SK-N-SH (cell line): ENCODE measurements at regions not wholly inside any gene's neighbourhood (a gene's known extent, or its start where the extent isn't known, plus 50 kb on each side); places are given as distances from the start of the nearest gene placed in this dataset.

Source experiments
- CTCF ChIA-PET: fragments of 300-600, 350-600 bp; formaldehyde crosslinking; extraction: SDS; loops from one replicate; lab custom pipeline; 2021; lab: Yijun Ruan, JAX
- POLR2A ChIA-PET: fragments of 350-600 bp; sonication (Branson Sonifier 250); formaldehyde crosslinking; extraction: SDS; loops from one replicate; lab custom pipeline; 2020; ENCODE audit warnings: antibody characterized with exemption, inconsistent platforms; lab: Yijun Ruan, JAX
- DNase-seq: peaks from one replicate; pipeline ENCODE4 v3.0.0; 2012
- H2AFZ ChIP-seq: fragments of 200-600 bp; sonication (generic); 2 replicates; pipeline ENCODE4 v1.8.1; 2016; ENCODE audit warnings: antibody characterized with exemption, mild to moderate bottlenecking, low read depth
- H3F3A ChIP-seq: fragments of 200-600 bp; sonication (generic); replicated peaks from 2 replicates; pipeline ENCODE3; 2016; ENCODE audit warnings: antibody characterized with exemption, mild to moderate bottlenecking; ENCODE audit not compliant: insufficient read depth
- H3K27ac ChIP-seq, 2 experiments: fragments of 200-500 bp in 1 of 2; fragments of 200-600 bp in 1 of 2; sonication (Bioruptor generic) in 1 of 2; sonication (generic), shearing (Covaris generic) in 1 of 2; 2 replicates each; pipeline versions ENCODE4 v1.5.1 to v1.6.1; 2014 to 2016; ENCODE audit warnings: low read depth in 2 of 2, inconsistent platforms in 1 of 2, low read length in 1 of 2, mild to moderate bottlenecking in 1 of 2, mixed read lengths in 1 of 2
- H3K27me3 ChIP-seq: fragments of 200-600 bp; sonication (generic), shearing (Covaris generic); 2 replicates; pipeline ENCODE4 v1.6.1; 2016; ENCODE audit warnings: mixed run types; ENCODE audit not compliant: insufficient read depth
- H3K36me3 ChIP-seq, 2 experiments: fragments of 200-500 bp in 1 of 2; fragments of 200-600 bp in 1 of 2; sonication (Bioruptor generic) in 1 of 2; sonication (generic) in 1 of 2; replicated peaks in 1 of 2; 2 replicates each; pipeline versions ENCODE3 to v1.5.1; 2014 to 2016; ENCODE audit warnings: low read length in 1 of 2, mild to moderate bottlenecking in 1 of 2; ENCODE audit not compliant: insufficient read depth in 2 of 2, control insufficient read depth in 1 of 2
- H3K4me1 ChIP-seq, 2 experiments: fragments of 200-500 bp in 1 of 2; fragments of 200-600 bp in 1 of 2; sonication (Bioruptor generic) in 1 of 2; sonication (generic), shearing (Covaris generic) in 1 of 2; 2 replicates each; pipeline versions ENCODE4 v1.5.1 to v1.6.1; 2014 to 2016; ENCODE audit warnings: low read depth in 1 of 2, low read length in 1 of 2, mixed run types in 1 of 2; ENCODE audit not compliant: insufficient read depth in 2 of 2, control insufficient read depth in 1 of 2
- H3K4me2 ChIP-seq: fragments of 200-600 bp; sonication (generic), shearing (Covaris generic); 2 replicates; pipeline ENCODE4 v1.6.1; 2017; ENCODE audit warnings: mixed run types
- H3K4me3 ChIP-seq, 2 experiments: fragments of 200-500 bp in 1 of 2; fragments of 200-600 bp in 1 of 2; sonication (Bioruptor generic) in 1 of 2; sonication (generic), shearing (Covaris generic) in 1 of 2; 2 replicates each; pipeline versions ENCODE4 v1.5.1 to v1.8.1; 2014 to 2016; ENCODE audit warnings: low read depth in 2 of 2, inconsistent platforms in 1 of 2, low read length in 1 of 2, mild to moderate bottlenecking in 1 of 2, mixed read lengths in 1 of 2, moderate library complexity in 1 of 2
- H3K79me2 ChIP-seq: fragments of 200-600 bp; sonication (generic); 2 replicates; pipeline ENCODE4 v1.8.1; 2017; ENCODE audit warnings: mild to moderate bottlenecking; ENCODE audit not compliant: insufficient read depth
- H3K9ac ChIP-seq: fragments of 200-600 bp; sonication (generic); 2 replicates; pipeline ENCODE4 v1.6.1; 2017; ENCODE audit warnings: mixed run types
- H3K9me2 ChIP-seq: fragments of 200-600 bp; sonication (generic); 2 replicates; pipeline ENCODE4 v1.6.1; 2017; ENCODE audit warnings: mixed run types
- H3K9me3 ChIP-seq: fragments of 200-600 bp; sonication (generic); 2 replicates; pipeline ENCODE4 v1.6.1; 2017; ENCODE audit warnings: mixed run types, mild to moderate bottlenecking, moderate library complexity
- H4K20me1 ChIP-seq: fragments of 200-600 bp; sonication (generic); 2 replicates; pipeline ENCODE4 v1.6.1; 2017; ENCODE audit warnings: mild to moderate bottlenecking, mixed run types; ENCODE audit not compliant: insufficient read depth
- CHD2 ChIP-seq: fragments of 150-350 bp; IDR thresholded peaks from 2 replicates; pipeline ENCODE4 v1.6.1; 2018; ENCODE audit warnings: low read length; ENCODE audit not compliant: partially characterized antibody
- FOXJ3 ChIP-seq: sonication (generic); formaldehyde crosslinking; IDR thresholded peaks from 2 replicates; pipeline ENCODE4 v1.5.1; 2020; ENCODE audit warnings: mild to moderate bottlenecking, missing genetic modification reagents
- GABPA ChIP-seq: IDR thresholded peaks from 2 replicates; pipeline ENCODE4 v1.4.0; 2012; ENCODE audit warnings: low read depth, mild to moderate bottlenecking
- NFIC ChIP-seq: IDR thresholded peaks from 2 replicates; pipeline ENCODE4 v1.4.0; 2012; ENCODE audit warnings: borderline replicate concordance
- NRF1 ChIP-seq: IDR thresholded peaks from 2 replicates; pipeline ENCODE4 v1.6.1; 2012; ENCODE audit warnings: low read depth, mild to moderate bottlenecking, low read length
- REST ChIP-seq: IDR thresholded peaks from 2 replicates; pipeline ENCODE4 v1.6.1; 2012; ENCODE audit warnings: mild to moderate bottlenecking, low read depth, low read length, moderate library complexity
- RFX5 ChIP-seq: IDR thresholded peaks from 2 replicates; pipeline ENCODE4 v1.6.1; 2012; ENCODE audit warnings: mild to moderate bottlenecking, improper control_type of control experiment, low read length
- RXRA ChIP-seq: IDR thresholded peaks from 2 replicates; pipeline ENCODE4 v1.4.0; 2012; ENCODE audit warnings: low read depth, mild to moderate bottlenecking, borderline replicate concordance
- SIN3A ChIP-seq: IDR thresholded peaks from 2 replicates; pipeline ENCODE4 v1.6.1; 2012; ENCODE audit warnings: low read depth, mild to moderate bottlenecking, low read length, moderate library complexity, borderline replicate concordance
- TEAD4 ChIP-seq: IDR thresholded peaks from 2 replicates; pipeline ENCODE4 v1.4.0; 2012; ENCODE audit warnings: mild to moderate bottlenecking, borderline replicate concordance; ENCODE audit not compliant: insufficient read depth
- USF2 ChIP-seq: fragments of 150-350 bp; IDR thresholded peaks from 2 replicates; pipeline ENCODE4 v1.6.1; 2017; ENCODE audit warnings: antibody characterized with exemption, low read length, low read depth, borderline replicate concordance
- YY1 ChIP-seq: IDR thresholded peaks from 2 replicates; pipeline ENCODE4 v1.4.0; 2012; ENCODE audit warnings: low read depth, mild to moderate bottlenecking
- ZBTB33 ChIP-seq: IDR thresholded peaks from 2 replicates; pipeline ENCODE4 v1.4.0; 2012; ENCODE audit warnings: low read depth, borderline replicate concordance
- WGBS: methylation state at CpG from one replicate; pipeline ENCODE4 v1.1.6; 2017; ENCODE audit warnings: low lambda C conversion rate; 5-methylcytosine and 5-hydroxymethylcytosine counted together

GRCh38 chr1:29624320-29625083 lies 388.2 kb downstream of the PTPRU start (continued):
- TF ChIP-seq GABPA, result no peak
- TF ChIP-seq ZBTB33, result no peak
- no peak for TF ChIP-seq RXRA

- H3K27me3 ChIP-seq, result no peaks in the 10 kb centered on the region
- H3K4me2 ChIP-seq, result no peak overlapping the region
- H3K79me2 ChIP-seq, result no peaks in the 10 kb centered on the region
- no peak for DNase-seq
- H3K9me2 ChIP-seq, result no peaks in the 10 kb centered on the region
- H2AFZ ChIP-seq, result no peak overlapping the region
- TF ChIP-seq NFIC (no peak), RFX5 (no peak), YY1 (no peak), CHD2 (no peak), REST (no peak), NRF1 (no peak), ZBTB33 (no peak), SIN3A (no peak), FOXJ3 (CRISPR knock-in tag) (no peak), TEAD4 (no peak), USF2 (no peak)
- ChIA-PET CTCF (interaction anchor here (0.6 kb wide), 1 partner anchor 11 kb away, joined by 3 read pairs; no protein-coding TSS in a partner anchor), POLR2A (no interaction called here)
- H4K20me1 ChIP-seq, result no peaks in the 10 kb centered on the region
- no peaks in the 10 kb centered on the region for H3F3A ChIP-seq
- WGBS, result 63% methylated on average over 6 of the region's 7 CpGs
- H3K27ac ChIP-seq, result no peak overlapping the region
- H3K36me3 ChIP-seq, result no peaks in the 10 kb centered on the region
- H3K4me1 ChIP-seq, result peaks cover 0 to 7% of the 10 kb centered on the region in 2 experiments; a peak in 1 of 4 replicates
- H3K9ac ChIP-seq, result no peak overlapping the region
- no peaks in the 10 kb centered on the region for H3K9me3 ChIP-seq
- H3K4me3 ChIP-seq, result no peak overlapping the region
Measured at GRCh38 chr1:29623501-29623900, 387.2 kb downstream of the PTPRU start.
